Lower leg skin (tissue), 3 donors: ENCODE measurements at regions not wholly inside any gene's neighbourhood (a gene's known extent, or its start where the extent isn't known, plus 50 kb on each side); places are given as distances from the start of the nearest gene placed in this dataset.

Source experiments
- POLR2A ChIP-seq, 2 donors: fragments of 450-650 bp; IDR thresholded peaks; one replicate each; pipeline ENCODE4 v1.6.1; 2016 to 2017; ENCODE audit warnings: antibody characterized with exemption in 2 of 2, mild to moderate bottlenecking in 1 of 2, moderate library complexity in 1 of 2
- TF ChIP-seq, protein P1 (sequence below), 3 donors: fragments of 450-650 bp; IDR thresholded peaks; one replicate each; pipeline ENCODE4 v1.5.1; 2016; ENCODE audit warnings: antibody characterized with exemption in 3 of 3, mild to moderate bottlenecking in 3 of 3, moderate library complexity in 2 of 3

DNA sequence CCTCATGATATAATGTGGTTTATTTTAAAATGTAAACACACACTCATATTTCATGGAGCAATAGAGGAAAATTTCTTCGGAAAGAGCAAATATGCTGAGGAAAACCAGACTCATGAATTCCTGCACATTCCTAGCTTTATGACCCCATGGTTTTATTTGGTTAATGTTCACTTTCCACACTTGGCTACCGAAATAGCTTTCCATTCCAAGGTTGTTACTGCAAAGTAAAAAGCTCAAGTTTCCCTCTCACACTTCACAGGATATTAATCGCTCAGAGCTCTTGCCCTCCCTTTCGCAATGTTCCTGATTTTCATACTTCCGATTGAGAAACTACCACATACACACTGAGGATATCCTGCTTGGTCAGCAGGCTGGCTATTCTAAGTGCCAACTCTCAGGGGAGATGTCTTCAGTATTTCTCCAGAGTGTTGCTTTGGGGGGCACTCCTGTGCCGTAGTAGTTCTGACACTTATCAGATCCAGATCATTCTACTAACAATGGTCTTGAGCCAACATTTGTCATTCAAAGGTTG lies 77.5 kb upstream of the STEAP1B start:
- TF ChIP-seq POLR2A (IDR thresholded peaks at IDR 0.05), result no peak
- TF ChIP-seq, protein P1, sequence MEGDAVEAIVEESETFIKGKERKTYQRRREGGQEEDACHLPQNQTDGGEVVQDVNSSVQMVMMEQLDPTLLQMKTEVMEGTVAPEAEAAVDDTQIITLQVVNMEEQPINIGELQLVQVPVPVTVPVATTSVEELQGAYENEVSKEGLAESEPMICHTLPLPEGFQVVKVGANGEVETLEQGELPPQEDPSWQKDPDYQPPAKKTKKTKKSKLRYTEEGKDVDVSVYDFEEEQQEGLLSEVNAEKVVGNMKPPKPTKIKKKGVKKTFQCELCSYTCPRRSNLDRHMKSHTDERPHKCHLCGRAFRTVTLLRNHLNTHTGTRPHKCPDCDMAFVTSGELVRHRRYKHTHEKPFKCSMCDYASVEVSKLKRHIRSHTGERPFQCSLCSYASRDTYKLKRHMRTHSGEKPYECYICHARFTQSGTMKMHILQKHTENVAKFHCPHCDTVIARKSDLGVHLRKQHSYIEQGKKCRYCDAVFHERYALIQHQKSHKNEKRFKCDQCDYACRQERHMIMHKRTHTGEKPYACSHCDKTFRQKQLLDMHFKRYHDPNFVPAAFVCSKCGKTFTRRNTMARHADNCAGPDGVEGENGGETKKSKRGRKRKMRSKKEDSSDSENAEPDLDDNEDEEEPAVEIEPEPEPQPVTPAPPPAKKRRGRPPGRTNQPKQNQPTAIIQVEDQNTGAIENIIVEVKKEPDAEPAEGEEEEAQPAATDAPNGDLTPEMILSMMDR (IDR thresholded peaks at IDR 0.05), result no peak
